ENCODE measurements at regions not wholly inside any gene's neighbourhood (a gene's known extent, or its start where the extent isn't known, plus 50 kb on each side); places are given as distances from the start of the nearest gene placed in this dataset.

DNA sequence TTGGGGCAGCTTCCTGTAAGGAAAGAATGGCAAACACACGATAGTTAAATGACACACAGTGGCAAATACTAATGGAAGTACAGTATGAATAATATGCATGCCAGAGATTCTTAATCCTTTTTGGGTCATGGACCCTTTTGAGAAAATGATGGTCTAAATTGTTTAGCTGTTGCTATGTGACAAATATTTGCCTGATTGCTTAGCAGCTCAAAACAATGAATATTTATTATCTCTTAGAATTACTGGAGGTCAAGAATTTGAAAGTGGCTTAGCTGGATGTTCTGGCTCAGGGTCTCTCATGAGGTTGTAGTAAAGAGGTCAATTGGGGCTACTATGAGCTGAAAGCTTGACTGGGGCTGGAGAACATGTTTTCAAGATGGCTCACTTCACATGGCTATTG lies 69.7 kb downstream of the FANCF start:
- no peaks in the 10 kb centered on the region for H4K20me1 ChIP-seq (ENCODE audit: control insufficient read depth, insufficient read depth)
- WGBS (ENCODE audit: insufficient coverage, insufficient replicate concordance, low lambda C conversion rate, missing lambda C conversion rate) = 43% methylated on average over 1 of the region's 1 CpG
- ATAC-seq (no peak), DNase-seq (ENCODE audit: low read depth, low spot score) (no peak), FAIRE-seq (no peak)
- no peaks in the 10 kb centered on the region for H3K79me2 ChIP-seq (ENCODE audit: control insufficient read depth, insufficient read depth, low read length)
- H3K4me1 ChIP-seq (ENCODE audit: control insufficient read depth, insufficient read depth, low read length) = no peaks in the 10 kb centered on the region
- ChIA-PET RAD21 (ENCODE audit: unreplicated experiment) (interaction anchor here (1.1 kb wide), 1 partner anchor 69 kb away, joined by 3 read pairs; no protein-coding TSS in a partner anchor), CTCF (interaction anchor here (0.7 to 1.2 kb wide), 3 partner anchors 10 to 148 kb away, joined by 3 read pairs; no protein-coding TSS in a partner anchor), POLR2A (no interaction called here), SMC1A (ENCODE audit: uncharacterized antibody, unreplicated experiment) (interaction anchor here (0.9 to 1.1 kb wide), 3 partner anchors 10 to 48 kb away, joined by 3 read pairs; no protein-coding TSS in a partner anchor)
- no peak overlapping the region for H3K27ac ChIP-seq (ENCODE audit: control insufficient read depth, insufficient read depth)
- no peak for TF ChIP-seq NBN (IDR thresholded peaks at IDR 0.05)
- TF ChIP-seq, protein P1, sequence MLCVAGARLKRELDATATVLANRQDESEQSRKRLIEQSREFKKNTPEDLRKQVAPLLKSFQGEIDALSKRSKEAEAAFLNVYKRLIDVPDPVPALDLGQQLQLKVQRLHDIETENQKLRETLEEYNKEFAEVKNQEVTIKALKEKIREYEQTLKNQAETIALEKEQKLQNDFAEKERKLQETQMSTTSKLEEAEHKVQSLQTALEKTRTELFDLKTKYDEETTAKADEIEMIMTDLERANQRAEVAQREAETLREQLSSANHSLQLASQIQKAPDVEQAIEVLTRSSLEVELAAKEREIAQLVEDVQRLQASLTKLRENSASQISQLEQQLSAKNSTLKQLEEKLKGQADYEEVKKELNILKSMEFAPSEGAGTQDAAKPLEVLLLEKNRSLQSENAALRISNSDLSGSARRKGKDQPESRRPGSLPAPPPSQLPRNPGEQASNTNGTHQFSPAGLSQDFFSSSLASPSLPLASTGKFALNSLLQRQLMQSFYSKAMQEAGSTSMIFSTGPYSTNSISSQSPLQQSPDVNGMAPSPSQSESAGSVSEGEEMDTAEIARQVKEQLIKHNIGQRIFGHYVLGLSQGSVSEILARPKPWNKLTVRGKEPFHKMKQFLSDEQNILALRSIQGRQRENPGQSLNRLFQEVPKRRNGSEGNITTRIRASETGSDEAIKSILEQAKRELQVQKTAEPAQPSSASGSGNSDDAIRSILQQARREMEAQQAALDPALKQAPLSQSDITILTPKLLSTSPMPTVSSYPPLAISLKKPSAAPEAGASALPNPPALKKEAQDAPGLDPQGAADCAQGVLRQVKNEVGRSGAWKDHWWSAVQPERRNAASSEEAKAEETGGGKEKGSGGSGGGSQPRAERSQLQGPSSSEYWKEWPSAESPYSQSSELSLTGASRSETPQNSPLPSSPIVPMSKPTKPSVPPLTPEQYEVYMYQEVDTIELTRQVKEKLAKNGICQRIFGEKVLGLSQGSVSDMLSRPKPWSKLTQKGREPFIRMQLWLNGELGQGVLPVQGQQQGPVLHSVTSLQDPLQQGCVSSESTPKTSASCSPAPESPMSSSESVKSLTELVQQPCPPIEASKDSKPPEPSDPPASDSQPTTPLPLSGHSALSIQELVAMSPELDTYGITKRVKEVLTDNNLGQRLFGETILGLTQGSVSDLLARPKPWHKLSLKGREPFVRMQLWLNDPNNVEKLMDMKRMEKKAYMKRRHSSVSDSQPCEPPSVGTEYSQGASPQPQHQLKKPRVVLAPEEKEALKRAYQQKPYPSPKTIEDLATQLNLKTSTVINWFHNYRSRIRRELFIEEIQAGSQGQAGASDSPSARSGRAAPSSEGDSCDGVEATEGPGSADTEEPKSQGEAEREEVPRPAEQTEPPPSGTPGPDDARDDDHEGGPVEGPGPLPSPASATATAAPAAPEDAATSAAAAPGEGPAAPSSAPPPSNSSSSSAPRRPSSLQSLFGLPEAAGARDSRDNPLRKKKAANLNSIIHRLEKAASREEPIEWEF (IDR thresholded peaks at IDR 0.05; ENCODE audit: insufficient replicate concordance, low read depth, low read length) = no peak
- TF ChIP-seq FOXM1 (IDR thresholded peaks at IDR 0.05; ENCODE audit: low read depth, low read length) = no peak
- TF ChIP-seq, protein P2, sequence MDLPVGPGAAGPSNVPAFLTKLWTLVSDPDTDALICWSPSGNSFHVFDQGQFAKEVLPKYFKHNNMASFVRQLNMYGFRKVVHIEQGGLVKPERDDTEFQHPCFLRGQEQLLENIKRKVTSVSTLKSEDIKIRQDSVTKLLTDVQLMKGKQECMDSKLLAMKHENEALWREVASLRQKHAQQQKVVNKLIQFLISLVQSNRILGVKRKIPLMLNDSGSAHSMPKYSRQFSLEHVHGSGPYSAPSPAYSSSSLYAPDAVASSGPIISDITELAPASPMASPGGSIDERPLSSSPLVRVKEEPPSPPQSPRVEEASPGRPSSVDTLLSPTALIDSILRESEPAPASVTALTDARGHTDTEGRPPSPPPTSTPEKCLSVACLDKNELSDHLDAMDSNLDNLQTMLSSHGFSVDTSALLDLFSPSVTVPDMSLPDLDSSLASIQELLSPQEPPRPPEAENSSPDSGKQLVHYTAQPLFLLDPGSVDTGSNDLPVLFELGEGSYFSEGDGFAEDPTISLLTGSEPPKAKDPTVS (IDR thresholded peaks at IDR 0.05; ENCODE audit: low read depth, low read length) = no peak
- no peak for TF ChIP-seq EP300 (IDR thresholded peaks at IDR 0.05; ENCODE audit: borderline replicate concordance in 1 of 2, control insufficient read depth in 1 of 2, low read depth in 2 of 2, low read length in 2 of 2)
- no peak for TF ChIP-seq NR2C2 (IDR thresholded peaks at IDR 0.05; ENCODE audit: borderline replicate concordance, control insufficient read depth, insufficient read length, low read depth)
- TF ChIP-seq, protein P3, sequence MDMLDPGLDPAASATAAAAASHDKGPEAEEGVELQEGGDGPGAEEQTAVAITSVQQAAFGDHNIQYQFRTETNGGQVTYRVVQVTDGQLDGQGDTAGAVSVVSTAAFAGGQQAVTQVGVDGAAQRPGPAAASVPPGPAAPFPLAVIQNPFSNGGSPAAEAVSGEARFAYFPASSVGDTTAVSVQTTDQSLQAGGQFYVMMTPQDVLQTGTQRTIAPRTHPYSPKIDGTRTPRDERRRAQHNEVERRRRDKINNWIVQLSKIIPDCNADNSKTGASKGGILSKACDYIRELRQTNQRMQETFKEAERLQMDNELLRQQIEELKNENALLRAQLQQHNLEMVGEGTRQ (IDR thresholded peaks at IDR 0.05; ENCODE audit: borderline replicate concordance, low read depth, low read length) = no peak
- no peak for TF ChIP-seq STAT1 (conservative IDR thresholded peaks at IDR 0.05)
- TF ChIP-seq RFX5 (IDR thresholded peaks at IDR 0.05; ENCODE audit: low read depth, low read length) = no peak
- TF ChIP-seq ZNF384 (IDR thresholded peaks at IDR 0.05; ENCODE audit: borderline replicate concordance, low read depth, low read length) = no peak
- TF ChIP-seq NR2F1 (conservative IDR thresholded peaks at IDR 0.05) = no peak
- TF ChIP-seq, protein P4, sequence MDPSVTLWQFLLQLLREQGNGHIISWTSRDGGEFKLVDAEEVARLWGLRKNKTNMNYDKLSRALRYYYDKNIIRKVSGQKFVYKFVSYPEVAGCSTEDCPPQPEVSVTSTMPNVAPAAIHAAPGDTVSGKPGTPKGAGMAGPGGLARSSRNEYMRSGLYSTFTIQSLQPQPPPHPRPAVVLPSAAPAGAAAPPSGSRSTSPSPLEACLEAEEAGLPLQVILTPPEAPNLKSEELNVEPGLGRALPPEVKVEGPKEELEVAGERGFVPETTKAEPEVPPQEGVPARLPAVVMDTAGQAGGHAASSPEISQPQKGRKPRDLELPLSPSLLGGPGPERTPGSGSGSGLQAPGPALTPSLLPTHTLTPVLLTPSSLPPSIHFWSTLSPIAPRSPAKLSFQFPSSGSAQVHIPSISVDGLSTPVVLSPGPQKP (IDR thresholded peaks at IDR 0.05; ENCODE audit: low read depth, low read length) = no peak
- TF ChIP-seq MTA2 (IDR thresholded peaks at IDR 0.05; ENCODE audit: low read depth) = no peak
- TF ChIP-seq HCFC1 (IDR thresholded peaks at IDR 0.05; ENCODE audit: low read length) = no peak
- H2AFZ ChIP-seq (ENCODE audit: control insufficient read depth, low read depth, low read length) = no peak overlapping the region
- no peak overlapping the region for H3K4me3 ChIP-seq
- no peaks in the 10 kb centered on the region for H3K27me3 ChIP-seq (replicated peaks in 1 of 2; ENCODE audit: control insufficient read depth in 2 of 2, insufficient read depth in 2 of 2, low read length in 1 of 2)
- BruUV-seq (replicated peaks) = no TSS peak
- in situ Hi-C loops (cut with MboI) = no loop called here
- no peak overlapping the region for H3K9ac ChIP-seq (ENCODE audit: control insufficient read depth, insufficient read depth, low read length)
- H3K36me3 ChIP-seq (ENCODE audit: control insufficient read depth in 2 of 2, insufficient read depth in 2 of 2, low read length in 1 of 2) = no peaks in the 10 kb centered on the region
- no peaks in the 10 kb centered on the region for H3K9me3 ChIP-seq (replicated peaks; ENCODE audit: control insufficient read depth, insufficient read depth, low read length)
- no peak overlapping the region for H3K4me2 ChIP-seq (ENCODE audit: control insufficient read depth, insufficient read depth)
- intact Hi-C loops (cut with micrococcal nuclease; ENCODE audit: unreplicated experiment) = no loop called here
